Hematopoietic multipotent progenitor cell treated with erythropoietin and hydrocortisone succinate and interleukin-3 and kit ligand, for 6 days (in vitro differentiated cells): ENCODE measurements at regions not wholly inside any gene's neighbourhood (a gene's known extent, or its start where the extent isn't known, plus 50 kb on each side); places are given as distances from the start of the nearest gene placed in this dataset.
"Not testable (repeated sequence)": the region's sequence is repeated elsewhere in the genome, so short reads cannot be mapped to it uniquely, and the experiment has no call there.

ENCODE experiments used
- DNase-seq: peaks from one replicate; pipeline ENCODE4 v3.0.0-alpha.2; 2015

DNA sequence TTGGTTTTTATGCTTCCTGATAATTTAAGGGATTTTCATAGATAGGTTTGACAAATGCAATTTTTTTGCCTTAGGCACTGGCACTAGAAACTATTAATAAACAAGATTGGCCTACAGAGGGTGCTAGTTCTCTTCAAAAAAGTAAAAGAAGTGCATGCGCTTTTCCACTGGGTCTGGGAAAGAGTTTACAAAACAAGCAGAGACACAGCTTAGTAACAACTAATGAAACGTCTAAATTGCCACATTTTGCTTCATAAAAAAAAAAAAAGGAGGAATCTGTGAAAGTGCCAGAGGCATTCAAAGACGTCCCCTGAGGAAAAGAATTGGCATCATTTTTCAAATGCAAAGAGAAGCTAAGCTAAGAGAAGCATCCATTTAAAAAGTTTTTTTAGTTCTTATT is 58.3 kb upstream of the EEA1 start:
- DNase-seq = peak; percentile 83

DNA sequence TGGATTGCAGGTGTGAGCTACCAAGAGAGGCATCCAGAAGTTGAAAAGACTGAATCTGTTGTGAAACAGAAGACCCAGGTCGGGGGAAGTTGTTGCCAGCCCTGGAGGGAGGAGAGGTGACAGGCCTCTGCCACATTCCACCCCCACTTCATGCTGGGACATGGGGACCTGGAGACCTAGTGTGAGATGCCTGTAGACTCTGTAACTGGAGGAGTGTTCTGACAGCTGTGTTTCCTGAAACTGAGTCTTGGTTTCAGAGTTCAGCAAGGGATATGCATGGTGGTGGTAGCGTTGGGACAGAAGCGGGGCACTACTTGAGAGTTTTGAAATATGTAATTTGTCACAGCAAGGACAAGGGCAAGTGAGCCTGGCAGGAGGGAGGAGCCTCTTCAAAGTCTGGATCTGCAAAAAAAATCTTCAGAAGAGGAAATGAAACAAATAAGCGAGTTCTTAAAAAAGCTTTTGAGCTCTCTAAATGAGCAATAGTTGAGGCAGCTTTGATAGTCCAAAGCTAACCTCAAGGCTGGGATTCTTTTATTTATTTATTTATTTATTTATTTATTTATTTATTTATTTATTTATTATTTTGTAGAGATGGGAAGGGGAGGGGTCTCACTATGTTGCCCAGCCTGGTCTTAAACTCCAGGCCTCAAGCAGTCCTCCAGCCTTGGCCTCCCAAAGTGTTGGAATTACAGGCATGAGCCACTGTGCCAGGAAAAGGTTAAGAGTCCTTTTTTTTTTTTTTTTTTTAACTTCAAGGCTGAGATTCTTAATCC is 58.9 kb upstream of the EEA1 start:
- DNase-seq = peak; percentile 17

- no peak for DNase-seq
These were observed 59.6 kb upstream of the EEA1 start for GRCh38 chr12:92988622-92989130.

GRCh38 chr12:92989715-92990484 is 60.8 kb upstream of the EEA1 start:
- no peak for DNase-seq

DNA sequence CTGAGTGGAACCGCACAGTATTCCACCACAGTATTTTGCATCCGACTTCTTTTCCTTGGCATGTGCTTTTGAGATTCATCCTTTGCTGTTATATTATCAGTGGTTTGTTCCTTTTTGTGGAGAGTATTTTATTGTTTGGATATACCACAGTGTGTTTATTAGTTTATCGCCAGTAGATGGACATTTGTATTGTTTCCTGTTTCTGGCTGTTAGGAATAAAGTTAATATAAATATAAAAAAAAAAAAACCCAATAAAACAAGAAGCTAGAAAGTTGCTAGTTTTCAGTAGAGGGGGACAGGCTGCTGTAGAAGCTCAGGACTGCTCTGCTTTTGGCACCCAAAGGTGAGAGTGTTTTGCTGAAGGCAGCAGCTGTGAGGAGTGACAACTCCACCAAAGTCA is 62.0 kb upstream of the EEA1 start:
- DNase-seq = no peak

DNA sequence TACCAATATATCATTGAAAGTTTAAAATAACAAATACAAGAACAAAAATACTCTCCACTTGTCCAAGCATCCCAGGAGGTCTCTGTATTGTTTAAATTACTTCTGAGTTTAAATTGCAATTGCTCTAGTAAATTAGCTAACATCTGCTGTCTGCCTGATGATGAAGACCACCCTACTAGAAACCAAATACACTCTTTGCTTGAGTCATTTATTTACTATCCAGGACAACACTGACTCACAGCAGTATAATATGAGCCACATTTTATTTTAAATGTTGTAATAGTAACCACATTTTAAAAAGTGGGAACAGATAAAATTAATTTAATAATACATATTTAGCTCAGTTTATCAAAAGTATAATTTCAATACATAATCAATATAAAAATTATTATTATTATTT is 62.9 kb upstream of the EEA1 start:
- no peak for DNase-seq

- DNase-seq = no peak
These were observed 64.2 kb upstream of the EEA1 start for GRCh38 chr12:92993259-92993658.

- no peak for DNase-seq
These were observed 66.3 kb upstream of the EEA1 start for GRCh38 chr12:92995258-92995903.

GRCh38 chr12:93000026-93000425 is 70.9 kb upstream of the EEA1 start:
- no peak for DNase-seq

- no peak for DNase-seq
These were observed 72.3 kb upstream of the EEA1 start for GRCh38 chr12:93001407-93001806.

- peak; percentile 10 for DNase-seq
These were observed 73.4 kb upstream of the EEA1 start for GRCh38 chr12:93002293-93003054.

DNA sequence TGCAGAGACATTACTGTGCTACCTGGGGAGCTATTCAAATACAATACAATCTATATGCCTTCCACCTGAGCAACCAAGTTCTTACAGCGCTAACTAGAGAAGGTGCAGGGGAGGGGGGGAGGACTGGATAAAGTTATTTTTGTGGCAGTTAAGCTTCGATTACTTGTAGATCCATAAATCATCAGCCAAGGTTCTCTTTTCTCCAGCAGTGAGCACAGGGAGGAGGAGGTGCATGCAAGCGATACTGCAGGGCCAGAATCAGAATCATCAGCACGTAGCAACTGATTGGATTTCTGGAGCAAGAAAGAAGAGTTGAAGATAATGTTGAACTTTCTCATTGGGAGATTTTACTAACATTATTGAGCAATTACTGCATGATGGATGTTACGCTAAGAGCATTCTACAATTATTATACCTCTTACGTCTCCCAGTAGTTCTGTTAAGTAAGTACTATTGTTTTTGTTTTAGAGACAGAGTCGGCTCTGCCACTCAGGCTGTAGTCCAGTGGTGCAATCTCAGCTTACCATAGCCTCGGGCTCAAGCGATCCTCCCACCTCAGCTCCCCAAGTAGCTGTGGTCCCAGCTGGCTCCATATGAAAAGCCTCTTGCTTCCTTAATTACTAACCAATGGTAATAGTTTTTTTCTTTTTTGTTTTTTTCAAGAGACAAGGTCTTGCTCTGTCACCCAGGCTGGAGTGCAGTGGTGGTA is 74.6 kb upstream of the EEA1 start:
- no peak for DNase-seq

DNA sequence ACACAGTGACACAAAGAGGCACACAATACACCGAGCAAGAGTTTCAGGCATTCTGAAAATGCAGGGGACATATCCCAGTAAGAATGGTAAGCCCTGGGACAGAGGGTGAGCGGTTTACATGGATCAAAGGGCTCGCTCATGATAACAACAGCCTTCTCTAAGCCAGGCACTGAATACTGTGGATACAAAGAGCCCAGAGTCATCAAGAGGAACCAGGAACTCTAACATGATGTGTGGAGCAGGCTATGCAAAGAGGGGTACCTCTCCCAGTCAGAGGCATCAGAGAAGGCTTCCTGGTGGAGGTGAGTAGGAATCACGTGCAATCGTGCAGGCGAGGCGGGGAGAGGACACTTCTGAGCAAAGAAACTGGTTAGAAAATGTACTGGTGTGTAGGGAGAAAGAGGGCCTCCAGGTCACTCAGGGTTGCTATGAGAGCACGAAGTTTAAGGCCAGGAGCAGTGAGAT is 76.9 kb upstream of the EEA1 start:
- no peak for DNase-seq

DNA sequence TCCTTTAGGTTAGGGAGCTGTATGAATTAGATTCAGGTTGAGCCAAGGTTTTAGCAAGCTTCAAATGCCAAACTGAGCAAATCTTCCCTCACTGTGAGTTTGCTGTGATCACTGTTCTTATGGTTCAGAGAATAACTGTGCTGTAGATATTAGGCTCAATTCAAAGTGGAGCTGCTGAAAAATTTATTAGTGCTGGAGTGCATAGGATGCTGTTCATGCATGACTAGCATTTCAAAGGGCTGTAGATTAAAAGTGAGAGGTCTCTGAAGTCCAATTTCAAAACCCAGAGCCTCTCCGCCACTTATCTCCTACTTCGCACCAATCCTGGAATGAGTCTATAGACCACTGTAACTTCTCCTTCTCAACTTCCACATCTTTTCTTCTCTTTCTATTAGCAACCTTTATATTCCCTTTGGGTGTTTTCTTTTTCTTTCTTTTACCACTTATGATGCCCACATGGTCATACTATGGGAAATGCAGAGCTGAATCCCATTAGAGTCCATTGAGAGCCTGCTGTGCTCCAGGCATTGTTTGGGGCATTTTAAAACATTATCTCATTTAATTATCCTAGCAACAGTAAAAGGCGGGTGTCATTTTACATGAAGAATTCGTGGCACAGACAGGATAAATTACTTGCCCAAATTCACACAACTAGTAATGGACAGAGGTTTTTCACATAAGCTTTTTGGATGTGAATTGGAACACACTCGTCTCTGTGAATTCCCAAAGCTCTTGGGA is 77.5 kb upstream of the EEA1 start:
- no peak for DNase-seq

DNA sequence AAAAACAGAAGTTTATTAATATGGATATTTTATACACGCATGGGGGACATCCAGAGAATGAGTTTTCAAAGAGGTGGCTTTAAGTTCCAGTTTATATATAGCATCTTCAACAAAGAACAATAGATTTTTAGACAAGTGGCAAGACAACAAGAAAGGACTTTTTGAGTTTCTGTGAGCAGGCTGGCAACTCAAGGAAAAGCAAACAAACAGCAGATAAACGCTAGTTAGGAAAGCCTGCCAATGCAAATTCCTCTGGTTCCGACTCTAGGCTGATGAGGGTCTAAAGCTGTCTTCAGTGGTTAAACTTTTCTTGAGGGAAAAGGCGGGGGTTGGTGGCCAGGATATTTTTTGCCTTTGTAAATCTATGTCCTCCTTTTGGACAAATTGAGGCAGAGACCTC is 78.4 kb upstream of the EEA1 start:
- DNase-seq = no peak

DNA sequence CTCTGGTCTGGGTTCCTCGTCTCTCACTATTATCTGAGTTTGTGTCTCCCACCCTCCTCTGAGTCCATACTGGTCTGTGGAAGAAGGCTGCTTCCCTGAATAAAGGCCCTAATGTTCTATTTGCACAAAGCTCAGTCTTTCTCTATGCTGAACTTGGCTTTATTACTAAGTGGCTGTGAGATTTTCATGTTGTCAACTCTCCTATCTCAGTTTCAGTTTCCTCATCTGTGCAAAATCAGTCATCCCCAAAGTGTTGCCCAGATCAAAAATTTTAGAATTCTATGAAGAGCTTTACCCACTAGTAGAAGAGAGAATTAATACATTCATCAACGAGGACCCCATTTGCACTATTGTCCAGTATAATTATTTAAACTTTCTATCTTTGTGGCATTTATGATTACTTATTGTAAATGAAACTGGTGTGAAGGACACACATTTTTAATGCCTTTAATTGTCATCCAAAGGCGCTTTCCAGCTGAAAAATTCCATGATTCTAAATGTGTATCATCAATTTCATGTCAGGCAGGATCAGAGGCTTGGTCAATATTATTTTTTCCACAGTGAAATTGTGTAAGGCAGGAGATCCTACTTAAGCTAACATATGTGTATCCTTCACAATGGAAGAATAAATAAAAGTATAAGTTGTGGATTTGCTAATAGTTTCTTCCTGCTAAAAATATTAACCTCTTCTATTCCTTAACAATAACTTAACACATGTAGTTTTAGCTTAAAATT is 79.1 kb upstream of the EEA1 start:
- DNase-seq = no peak

- DNase-seq = not testable (repeated sequence)
These were observed 79.8 kb upstream of the EEA1 start for GRCh38 chr12:93008880-93009279.

- no peak for DNase-seq
These were observed 80.4 kb upstream of the EEA1 start for GRCh38 chr12:93009533-93009932.

GRCh38 chr12:93010461-93010860 is 81.4 kb upstream of the EEA1 start:
- DNase-seq = no peak

GRCh38 chr12:93011100-93011499 is 82.0 kb upstream of the EEA1 start:
- no peak for DNase-seq
